Anterior cingulate cortex (tissue), 58 donors: ENCODE measurements at regions not wholly inside any gene's neighbourhood (a gene's known extent, or its start where the extent isn't known, plus 50 kb on each side); places are given as distances from the start of the nearest gene placed in this dataset.
A peak's percentile ranks its signal among the peaks of the same experiment; 100 is the strongest.
"Not testable (repeated sequence)": the region's sequence is repeated elsewhere in the genome, so short reads cannot be mapped to it uniquely, and the experiment has no call there.

Experiments used
- DNase-seq, 58 donors: peaks; one replicate each; lab custom pipeline; 2025; lab: John Stamatoyannopoulos, UW

- DNase-seq: no peak
Measured at GRCh38 chr6:159594750-159595117, 98.3 kb downstream of the SOD2 start.

GRCh38 chr6:159594106-159594749 is 98.8 kb downstream of the SOD2 start:
- peak in 1 of 58 donors; percentile 17 for DNase-seq

GRCh38 chr6:159590835-159591234 is 102.2 kb downstream of the SOD2 start:
- DNase-seq: no peak

- DNase-seq: no peak
Measured at GRCh38 chr6:159586684-159587083, 106.4 kb downstream of the SOD2 start.

- no peak for DNase-seq
Measured at GRCh38 chr6:159582736-159583135, 110.3 kb downstream of the SOD2 start.

GRCh38 chr6:159578629-159579028 is 114.4 kb downstream of the SOD2 start:
- DNase-seq: no peak

- no peak for DNase-seq
Measured at GRCh38 chr6:159577564-159577963, 115.5 kb downstream of the SOD2 start.

GRCh38 chr6:159572439-159573110 is 120.5 kb downstream of the SOD2 start:
- DNase-seq: peak in 13 of 58 donors; percentile 2 to 20 (median 14)

GRCh38 chr6:159565181-159565710 is 127.8 kb downstream of the SOD2 start:
- no peak for DNase-seq

- no peak for DNase-seq
Measured at GRCh38 chr6:159564456-159564855, 128.6 kb downstream of the SOD2 start.

GRCh38 chr6:159557031-159557430 is 136.0 kb downstream of the SOD2 start:
- DNase-seq: no peak

GRCh38 chr6:159555082-159555875 is 137.8 kb downstream of the SOD2 start:
- DNase-seq: no peak

GRCh38 chr6:159541296-159541695 is 151.7 kb downstream of the SOD2 start:
- no peak for DNase-seq

- DNase-seq: no peak
Measured at GRCh38 chr6:159540883-159541282, 152.2 kb downstream of the SOD2 start.

- DNase-seq: no peak
Measured at GRCh38 chr6:159540152-159540551, 152.9 kb downstream of the SOD2 start.

- DNase-seq: not testable (repeated sequence)
Measured at GRCh38 chr6:159538031-159538430, 155.0 kb downstream of the SOD2 start.

- no peak for DNase-seq
Measured at GRCh38 chr6:159535656-159536350, 157.2 kb downstream of the SOD2 start.

GRCh38 chr6:159533568-159533967 is 159.5 kb downstream of the SOD2 start:
- no peak for DNase-seq

- DNase-seq: no peak
Measured at GRCh38 chr6:159533016-159533415, 160.0 kb downstream of the SOD2 start.

GRCh38 chr6:159532155-159532554 is 160.9 kb downstream of the SOD2 start:
- no peak for DNase-seq

GRCh38 chr6:159529934-159530333 is 163.1 kb downstream of the SOD2 start:
- peak in 2 of 58 donors; percentile 11 to 12 for DNase-seq
